HG03442 (cell line): ENCODE measurements at regions not wholly inside any gene's neighbourhood (a gene's known extent, or its start where the extent isn't known, plus 50 kb on each side); places are given as distances from the start of the nearest gene placed in this dataset.
"Not testable (repeated sequence)": the region's sequence is repeated elsewhere in the genome, so short reads cannot be mapped to it uniquely, and the experiment has no call there.

ENCODE experiments used
- ATAC-seq: cut with Tn5 transposase; IDR thresholded peaks from one replicate; pipeline ENCODE4 v1.9.1; 2021; ENCODE audit warnings: mild to moderate bottlenecking, moderate library complexity; ENCODE audit not compliant: unreplicated experiment

GRCh38 chr21:43291347-43291950 is 122.6 kb downstream of the CRYAA start:
- no peak for ATAC-seq

- ATAC-seq: no peak
Measured at GRCh38 chr21:43290421-43291346, 121.9 kb downstream of the CRYAA start.

DNA sequence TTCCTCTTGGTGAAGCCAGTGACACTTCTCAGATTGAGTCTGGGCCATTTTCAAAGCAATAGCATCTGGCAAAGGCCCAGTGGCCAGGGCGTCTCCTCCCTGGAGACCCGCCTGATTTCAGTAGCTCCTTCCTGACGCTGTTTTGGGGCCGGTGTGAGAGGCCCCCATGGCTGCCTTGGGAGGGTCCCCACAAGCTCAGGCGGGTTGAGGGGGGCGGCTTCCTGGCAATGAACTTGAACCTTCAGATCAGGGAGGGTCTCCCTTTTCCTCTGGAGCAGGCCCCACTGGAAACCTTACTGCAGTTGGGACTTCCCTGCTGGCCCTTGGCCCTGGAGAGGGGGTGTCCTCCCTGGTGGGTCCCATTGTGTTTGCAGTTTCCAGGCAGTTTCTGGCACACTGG is 121.2 kb downstream of the CRYAA start:
- ATAC-seq: no peak

DNA sequence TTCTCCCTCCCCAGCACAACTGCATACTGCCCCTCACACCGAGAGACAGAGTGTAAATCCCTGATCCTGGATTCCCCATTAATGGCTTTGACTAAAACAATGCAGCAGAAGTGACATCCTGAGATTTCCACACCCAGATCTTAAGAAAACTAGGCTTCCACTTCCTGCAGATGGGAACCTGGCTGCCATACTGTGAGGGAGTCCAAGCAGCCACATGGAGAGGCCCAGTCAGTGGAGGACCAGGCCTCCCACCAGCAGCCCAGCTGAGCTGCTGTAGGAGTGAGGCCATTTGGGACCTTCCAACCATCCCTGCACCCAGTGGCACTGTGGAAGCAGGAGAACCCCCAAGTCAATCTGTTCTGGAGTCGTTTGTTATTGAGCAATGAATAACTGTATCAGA is 120.6 kb downstream of the CRYAA start:
- ATAC-seq: no peak

DNA sequence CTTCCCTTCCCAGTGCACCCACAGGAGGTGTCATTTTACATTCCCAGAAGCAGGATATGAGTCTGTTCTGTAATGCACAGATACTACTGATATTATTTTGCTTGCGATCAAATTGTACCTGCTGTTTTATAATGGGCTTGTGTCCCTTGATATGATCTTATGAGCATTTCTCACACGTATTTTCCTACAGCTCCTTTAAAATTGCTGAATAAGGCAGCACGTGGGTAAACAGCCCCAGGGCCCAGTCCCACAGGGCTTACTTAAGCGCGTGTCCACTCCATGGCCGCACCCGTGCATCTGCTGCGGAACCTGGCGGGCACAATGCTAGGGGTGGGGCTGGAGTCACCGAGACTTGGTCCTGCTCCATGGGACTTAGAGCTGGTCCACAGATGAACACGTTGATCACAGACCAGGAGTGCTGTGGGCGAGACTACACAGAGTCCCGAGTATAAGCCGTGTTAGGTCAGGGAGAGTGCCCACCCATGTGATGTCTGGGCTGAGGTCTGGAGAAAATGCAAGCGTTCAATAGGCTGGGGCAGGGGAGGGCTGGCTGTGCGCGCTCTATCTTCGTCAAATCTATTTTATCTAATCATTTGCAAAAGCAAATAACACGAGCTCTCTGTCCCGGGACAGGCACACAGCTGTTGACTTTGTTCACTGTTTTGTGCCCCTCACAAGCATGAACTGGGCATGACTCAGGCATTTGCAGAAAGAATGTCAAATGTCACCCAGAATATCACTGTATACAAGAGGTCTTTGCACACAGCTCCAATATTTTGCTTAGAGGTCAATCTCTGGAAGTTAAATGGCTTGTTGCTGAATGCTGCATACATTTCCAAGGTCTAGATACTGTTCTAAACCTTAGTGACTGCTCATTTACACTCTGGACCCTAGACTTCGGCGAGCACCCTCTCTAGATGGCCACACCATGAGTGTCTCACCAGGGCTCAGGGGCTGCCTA is 119.3 kb downstream of the CRYAA start:
- no peak for ATAC-seq

GRCh38 chr21:43287111-43287760 is 118.4 kb downstream of the CRYAA start:
- ATAC-seq: no peak

GRCh38 chr21:43286196-43286595 is 117.4 kb downstream of the CRYAA start:
- no peak for ATAC-seq

GRCh38 chr21:43284700-43285099 is 115.9 kb downstream of the CRYAA start:
- no peak for ATAC-seq

GRCh38 chr21:43284238-43284637 is 115.4 kb downstream of the CRYAA start:
- no peak for ATAC-seq

- not testable (repeated sequence) for ATAC-seq
Measured at GRCh38 chr21:43283925-43284221, 115.1 kb downstream of the CRYAA start.

GRCh38 chr21:43283136-43283924 is 114.5 kb downstream of the CRYAA start:
- ATAC-seq: no peak

GRCh38 chr21:43282358-43283120 is 113.7 kb downstream of the CRYAA start:
- ATAC-seq: no peak

GRCh38 chr21:43281661-43282357 is 113.0 kb downstream of the CRYAA start:
- no peak for ATAC-seq

- ATAC-seq: no peak
Measured at GRCh38 chr21:43280949-43281633, 112.3 kb downstream of the CRYAA start.

DNA sequence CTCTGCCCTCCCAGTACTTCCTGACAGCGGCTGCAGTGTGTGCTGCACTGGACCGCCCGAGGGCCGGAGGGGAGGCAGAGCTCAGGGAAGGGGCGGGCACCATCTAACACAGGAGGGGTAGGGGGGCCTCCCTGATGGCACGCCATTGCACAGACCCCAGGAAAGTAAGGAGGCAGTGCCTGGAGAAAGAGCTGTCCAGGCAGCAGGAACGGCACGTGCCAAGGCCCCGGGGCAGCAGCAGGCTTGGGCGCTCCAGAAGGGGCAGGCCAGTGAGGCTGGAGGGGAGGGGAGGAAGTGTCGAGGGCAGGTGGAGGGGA is 110.7 kb downstream of the CRYAA start:
- no peak for ATAC-seq

DNA sequence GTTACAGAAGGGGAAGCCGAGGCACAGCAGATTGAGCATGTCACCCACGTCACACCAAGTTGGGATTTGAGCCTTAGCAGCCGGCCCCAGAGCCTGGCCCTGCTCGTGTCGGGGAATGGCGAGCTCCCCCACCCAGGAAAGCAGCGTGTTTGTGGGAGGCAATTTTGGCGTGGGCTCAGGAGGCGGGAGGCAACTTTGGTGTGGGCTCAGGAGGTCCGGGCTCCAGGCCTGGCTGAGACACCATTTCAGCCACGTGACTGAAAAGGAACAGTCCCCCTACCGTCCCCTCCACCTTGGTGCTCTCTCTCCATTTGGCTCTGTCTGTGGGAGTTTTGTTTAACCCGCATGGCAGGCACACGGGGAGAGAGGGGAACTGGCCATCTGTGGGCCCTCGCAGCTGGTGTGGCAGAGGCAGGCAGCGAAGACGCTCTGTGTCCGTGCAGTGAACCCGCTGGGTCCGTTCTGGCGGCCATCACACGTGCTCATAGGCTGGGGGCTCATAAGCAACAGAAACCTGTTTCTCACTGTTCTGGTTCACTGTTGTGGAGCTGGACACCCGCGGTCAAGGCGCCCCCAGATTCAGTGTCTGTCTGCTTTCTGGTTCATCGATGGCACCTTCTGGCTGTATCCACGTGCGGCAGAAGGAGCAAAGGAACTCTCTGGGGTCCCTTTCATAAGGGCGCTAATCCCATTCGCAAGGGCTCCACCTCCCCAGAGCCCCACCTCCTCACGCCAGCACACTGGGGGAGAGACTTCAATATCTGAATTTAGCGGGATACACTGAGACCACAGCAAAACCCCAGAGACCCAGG is 110.2 kb downstream of the CRYAA start:
- no peak for ATAC-seq

DNA sequence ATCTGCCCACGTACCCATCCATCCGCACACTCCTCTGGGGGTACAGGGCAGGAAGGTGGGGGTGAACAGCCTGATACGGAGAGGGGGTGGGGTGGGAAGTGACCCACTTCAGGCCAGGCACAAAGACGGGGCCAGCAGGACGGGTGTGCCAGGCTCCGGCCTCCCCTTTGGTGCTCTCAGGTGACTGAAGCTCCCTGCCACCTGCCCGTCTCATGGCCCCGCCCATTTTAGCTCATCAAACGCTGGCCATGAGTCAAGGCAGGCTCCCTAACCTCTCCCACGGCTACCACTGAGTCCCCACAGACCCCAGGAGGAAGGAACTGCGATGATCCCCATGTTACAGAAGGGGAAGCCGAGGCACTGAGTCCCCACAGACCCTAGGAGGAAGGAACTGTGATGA is 109.6 kb downstream of the CRYAA start:
- no peak for ATAC-seq
